ENCODE measurements at regions not wholly inside any gene's neighbourhood (a gene's known extent, or its start where the extent isn't known, plus 50 kb on each side); places are given as distances from the start of the nearest gene placed in this dataset.

GRCh38 chr11:10984250-10984649 is 126.4 kb upstream of the ZBED5 start:
- TF ChIP-seq CTCF (conservative IDR thresholded peaks at IDR 0.05; ENCODE audit: low read depth, low read length) (no peak), EZH2 (IDR thresholded peaks at IDR 0.05; ENCODE audit: borderline replicate concordance, low read depth, low read length, poor library complexity, severe bottlenecking) (no peak)

Measured in A673 (cell line).